Vagina (tissue), 2 donors: ENCODE measurements at regions not wholly inside any gene's neighbourhood (a gene's known extent, or its start where the extent isn't known, plus 50 kb on each side); places are given as distances from the start of the nearest gene placed in this dataset.

ENCODE experiments used
- POLR2A ChIP-seq, 2 donors: fragments of 450-650 bp; IDR thresholded peaks; one replicate each; pipeline ENCODE4 v1.6.1; 2017; ENCODE audit warnings: antibody characterized with exemption in 2 of 2, mild to moderate bottlenecking in 2 of 2, moderate library complexity in 2 of 2
- TF ChIP-seq, protein P1 (sequence below), 3 experiments: fragments of 450-650 bp in 2 of 3; fragments of 200-600 bp in 1 of 3; sonication (generic) in 1 of 3; IDR thresholded peaks; one replicate each; pipeline ENCODE4 v1.5.1; 2017 to 2019; ENCODE audit warnings: antibody characterized with exemption in 3 of 3, mild to moderate bottlenecking in 2 of 3, moderate library complexity in 2 of 3

DNA sequence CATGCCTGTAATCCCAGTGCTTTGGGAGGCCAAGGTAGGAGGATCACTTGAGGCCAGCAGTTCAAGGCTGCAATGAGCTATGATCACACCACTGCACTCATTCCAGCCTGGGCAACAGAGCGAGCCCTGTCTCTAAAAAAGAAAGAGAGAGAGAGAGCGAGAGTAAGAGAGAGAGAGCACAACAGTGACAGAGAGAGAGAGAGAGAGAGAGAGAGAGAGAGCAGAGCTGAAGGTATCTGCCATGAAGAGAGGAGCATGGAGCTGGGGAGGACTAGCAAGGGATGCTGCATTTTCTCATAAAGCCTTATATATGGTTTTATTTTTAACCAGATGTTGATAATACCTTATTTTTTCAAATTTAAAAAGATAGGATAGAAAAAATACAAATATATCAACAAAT is 84.5 kb upstream of the RNF32 start:
- TF ChIP-seq, protein P1, sequence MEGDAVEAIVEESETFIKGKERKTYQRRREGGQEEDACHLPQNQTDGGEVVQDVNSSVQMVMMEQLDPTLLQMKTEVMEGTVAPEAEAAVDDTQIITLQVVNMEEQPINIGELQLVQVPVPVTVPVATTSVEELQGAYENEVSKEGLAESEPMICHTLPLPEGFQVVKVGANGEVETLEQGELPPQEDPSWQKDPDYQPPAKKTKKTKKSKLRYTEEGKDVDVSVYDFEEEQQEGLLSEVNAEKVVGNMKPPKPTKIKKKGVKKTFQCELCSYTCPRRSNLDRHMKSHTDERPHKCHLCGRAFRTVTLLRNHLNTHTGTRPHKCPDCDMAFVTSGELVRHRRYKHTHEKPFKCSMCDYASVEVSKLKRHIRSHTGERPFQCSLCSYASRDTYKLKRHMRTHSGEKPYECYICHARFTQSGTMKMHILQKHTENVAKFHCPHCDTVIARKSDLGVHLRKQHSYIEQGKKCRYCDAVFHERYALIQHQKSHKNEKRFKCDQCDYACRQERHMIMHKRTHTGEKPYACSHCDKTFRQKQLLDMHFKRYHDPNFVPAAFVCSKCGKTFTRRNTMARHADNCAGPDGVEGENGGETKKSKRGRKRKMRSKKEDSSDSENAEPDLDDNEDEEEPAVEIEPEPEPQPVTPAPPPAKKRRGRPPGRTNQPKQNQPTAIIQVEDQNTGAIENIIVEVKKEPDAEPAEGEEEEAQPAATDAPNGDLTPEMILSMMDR (IDR thresholded peaks at IDR 0.05), result no peak
- TF ChIP-seq POLR2A (IDR thresholded peaks at IDR 0.05), result no peak
